Liver (tissue), 7 donors: ENCODE measurements at regions not wholly inside any gene's neighbourhood (a gene's known extent, or its start where the extent isn't known, plus 50 kb on each side); places are given as distances from the start of the nearest gene placed in this dataset.

Experiments
- DNase-seq: peaks from one replicate; pipeline ENCODE4 v3.0.0-alpha.2; 2017; ENCODE audit warnings: low spot score
- H3K27ac ChIP-seq, 2 donors: one replicate each; pipeline ENCODE4 v1.7.0; 2013; ENCODE audit warnings: inconsistent platforms in 2 of 2, low read length in 2 of 2, control low read depth in 1 of 2, low read depth in 1 of 2, mild to moderate bottlenecking in 1 of 2
- H3K27me3 ChIP-seq, 4 donors: one replicate each; pipeline versions ENCODE4 v1.6.1 to v1.7.0; 2013; ENCODE audit warnings: low read length in 3 of 4, inconsistent platforms in 1 of 4, mild to moderate bottlenecking in 1 of 4, moderate library complexity in 1 of 4; ENCODE audit not compliant: control insufficient read depth in 4 of 4, insufficient read depth in 4 of 4
- H3K36me3 ChIP-seq, 4 donors: one replicate each; pipeline versions ENCODE4 v1.6.1 to v1.7.0; 2013; ENCODE audit warnings: low read length in 3 of 4, mild to moderate bottlenecking in 3 of 4, low read depth in 1 of 4, moderate library complexity in 1 of 4; ENCODE audit not compliant: control insufficient read depth in 4 of 4, insufficient read depth in 3 of 4
- H3K4me1 ChIP-seq, 4 donors: one replicate each; pipeline versions ENCODE4 v1.6.1 to v1.7.0; 2013; ENCODE audit warnings: low read length in 3 of 4, mild to moderate bottlenecking in 3 of 4, moderate library complexity in 1 of 4; ENCODE audit not compliant: control insufficient read depth in 4 of 4, insufficient read depth in 4 of 4
- H3K4me3 ChIP-seq, 3 donors: one replicate each; pipeline versions ENCODE4 v1.6.1 to v1.7.0; 2013; ENCODE audit warnings: low read length in 3 of 3, control low read depth in 1 of 3, low read depth in 1 of 3, mild to moderate bottlenecking in 1 of 3
- H3K9ac ChIP-seq, 2 donors: one replicate each; pipeline ENCODE4 v1.7.0; 2013; ENCODE audit warnings: low read length in 2 of 2, mild to moderate bottlenecking in 2 of 2, moderate library complexity in 2 of 2, control low read depth in 1 of 2, low read depth in 1 of 2
- H3K9me3 ChIP-seq, 4 donors: one replicate each; pipeline versions ENCODE4 v1.6.1 to v1.7.0; 2013; ENCODE audit warnings: low read length in 3 of 4; ENCODE audit not compliant: control insufficient read depth in 4 of 4
- EGR1 ChIP-seq, 2 donors: IDR thresholded peaks; 2 replicates each; pipeline ENCODE4 v1.6.1; 2016 to 2018; ENCODE audit warnings: antibody characterized with exemption in 2 of 2, low read depth in 2 of 2
- FOXA2 ChIP-seq: IDR thresholded peaks from 2 replicates; pipeline ENCODE4 v1.6.1; 2016; ENCODE audit warnings: antibody characterized with exemption
- GABPA ChIP-seq, 2 donors: IDR thresholded peaks in 1 of 2; conservative IDR thresholded peaks in 1 of 2; 2 replicates each; pipeline ENCODE4 v1.6.1; 2016; ENCODE audit warnings: antibody characterized with exemption in 2 of 2, mild to moderate bottlenecking in 1 of 2, moderate library complexity in 1 of 2
- HNF4A ChIP-seq, 2 donors: conservative IDR thresholded peaks; 2 replicates each; pipeline ENCODE4 v1.6.1; 2016; ENCODE audit warnings: antibody characterized with exemption in 2 of 2, mild to moderate bottlenecking in 2 of 2
- HNF4G ChIP-seq: IDR thresholded peaks from 2 replicates; pipeline ENCODE4 v1.6.1; 2016; ENCODE audit warnings: antibody characterized with exemption
- JUND ChIP-seq, 2 donors: IDR thresholded peaks; 2 replicates each; pipeline ENCODE4 v1.6.1; 2016; ENCODE audit warnings: antibody characterized with exemption in 2 of 2
- RAD21 ChIP-seq, 2 donors: IDR thresholded peaks; 2 replicates each; pipeline ENCODE4 v1.6.1; 2016; ENCODE audit warnings: antibody characterized with exemption in 2 of 2, mild to moderate bottlenecking in 2 of 2
- REST ChIP-seq: IDR thresholded peaks from 2 replicates; pipeline ENCODE4 v1.6.1; 2016; ENCODE audit warnings: antibody characterized with exemption, mild to moderate bottlenecking
- RXRA ChIP-seq, 2 donors: IDR thresholded peaks; 2 replicates each; pipeline ENCODE4 v1.6.1; 2017 to 2018; ENCODE audit warnings: antibody characterized with exemption in 2 of 2, mild to moderate bottlenecking in 1 of 2
- TAF1 ChIP-seq: conservative IDR thresholded peaks from 2 replicates; pipeline ENCODE4 v1.6.1; 2016; ENCODE audit warnings: antibody characterized with exemption, mild to moderate bottlenecking
- YY1 ChIP-seq: IDR thresholded peaks from 2 replicates; pipeline ENCODE4 v1.6.1; 2016; ENCODE audit warnings: antibody characterized with exemption, mild to moderate bottlenecking
- WGBS: extraction: QIAGEN DNeasy Blood & Tissue Kit; methylation state at CpG from one replicate; pipeline ENCODE4 v1.1.7; 2013; 5-methylcytosine and 5-hydroxymethylcytosine counted together
- TF ChIP-seq, protein P1 (sequence below): IDR thresholded peaks from 2 replicates; pipeline ENCODE4 v1.6.1; 2016; ENCODE audit warnings: antibody characterized with exemption
- TF ChIP-seq, protein P2 (sequence below): IDR thresholded peaks from 2 replicates; pipeline ENCODE4 v1.6.1; 2016; ENCODE audit warnings: antibody characterized with exemption
- donor health status: healthy.
- donor health status: healthy.
- donor health status: healthy.
- donor health status: healthy.

- WGBS, result 75% methylated on average over 14 of the region's 14 CpGs
- no peak overlapping the region for H3K9ac ChIP-seq
- H3K4me1 ChIP-seq, result no peaks in the 10 kb centered on the region
- no peak overlapping the region for H3K4me3 ChIP-seq
- H3K27me3 ChIP-seq, result no peaks in the 10 kb centered on the region
- H3K36me3 ChIP-seq, result no peaks in the 10 kb centered on the region
- H3K27ac ChIP-seq, result no peak overlapping the region
- no peaks in the 10 kb centered on the region for H3K9me3 ChIP-seq
- DNase-seq, result no peak
- TF ChIP-seq RAD21 (IDR thresholded peaks at IDR 0.05), result no peak
- TF ChIP-seq RXRA (IDR thresholded peaks at IDR 0.05), result peak; percentile 19 to 29
- no peak for TF ChIP-seq TAF1
- no peak for TF ChIP-seq EGR1 (IDR thresholded peaks at IDR 0.05; ENCODE audit: low read depth in 2 of 2)
- TF ChIP-seq JUND (IDR thresholded peaks at IDR 0.05), result no peak
- no peak for TF ChIP-seq YY1
- peak in 1 of 2 donors; percentile 7 for TF ChIP-seq HNF4A (conservative IDR thresholded peaks at IDR 0.05)
- no peak for TF ChIP-seq FOXA2
- TF ChIP-seq, protein P1, sequence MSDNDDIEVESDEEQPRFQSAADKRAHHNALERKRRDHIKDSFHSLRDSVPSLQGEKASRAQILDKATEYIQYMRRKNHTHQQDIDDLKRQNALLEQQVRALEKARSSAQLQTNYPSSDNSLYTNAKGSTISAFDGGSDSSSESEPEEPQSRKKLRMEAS, result no peak
- TF ChIP-seq GABPA (IDR thresholded peaks at IDR 0.05 in 1 of 2, conservative IDR thresholded peaks at IDR 0.05 in 1 of 2), result no peak
These were observed 60.3 kb upstream of the IQSEC1 start for GRCh38 chr3:13133471-13133981.

DNA sequence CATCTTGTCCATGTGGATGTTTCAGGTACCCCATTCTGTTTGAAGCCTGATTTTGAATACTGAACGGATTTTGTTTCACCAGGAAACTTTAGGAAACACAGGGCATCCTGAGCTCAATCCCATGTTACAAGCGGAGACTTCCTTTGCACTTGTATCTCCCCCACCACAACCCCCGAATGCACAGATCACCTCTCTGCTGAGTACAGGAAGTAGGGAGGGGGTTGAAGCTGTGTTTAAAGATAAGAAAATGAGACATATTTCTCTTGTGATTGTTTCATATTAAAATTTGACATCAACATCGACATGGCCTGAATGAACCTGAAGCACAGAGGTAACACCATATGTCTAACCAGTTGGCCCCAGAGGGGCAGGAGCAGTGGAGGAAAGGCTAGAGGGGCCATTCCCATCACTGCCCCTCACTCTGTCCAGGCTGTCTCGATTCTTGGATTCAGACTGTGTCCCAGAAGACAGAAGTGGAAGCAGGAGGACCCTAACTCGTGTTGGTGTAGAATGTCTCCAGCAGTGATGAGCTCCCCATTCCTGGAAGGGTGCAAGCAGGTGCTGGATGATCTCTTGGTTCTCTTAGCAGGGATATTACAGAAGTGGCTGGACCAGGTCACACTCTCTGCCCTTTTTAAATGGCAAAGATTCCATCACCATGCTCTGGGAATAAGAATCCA, 59.6 kb upstream of the IQSEC1 start:
- Histone ChIP-seq H3K4me3 (no peak overlapping the region), H3K27ac (no peak overlapping the region), H3K9ac (no peak overlapping the region), H3K9me3 (no peaks in the 10 kb centered on the region), H3K36me3 (peaks cover 0 to 2% (median 0%) of the 10 kb centered on the region in 4 donors), H3K27me3 (no peaks in the 10 kb centered on the region), H3K4me1 (no peaks in the 10 kb centered on the region)
- no peak for DNase-seq
- 69% methylated on average over 6 of the region's 6 CpGs for WGBS
- no peak for TF ChIP-seq YY1
- TF ChIP-seq GABPA (IDR thresholded peaks at IDR 0.05 in 1 of 2, conservative IDR thresholded peaks at IDR 0.05 in 1 of 2), result no peak
- TF ChIP-seq EGR1 (IDR thresholded peaks at IDR 0.05; ENCODE audit: low read depth in 2 of 2), result no peak
- no peak for TF ChIP-seq HNF4A (conservative IDR thresholded peaks at IDR 0.05)
- TF ChIP-seq HNF4G, result no peak
- TF ChIP-seq, protein P1, result no peak
- TF ChIP-seq, protein P2, sequence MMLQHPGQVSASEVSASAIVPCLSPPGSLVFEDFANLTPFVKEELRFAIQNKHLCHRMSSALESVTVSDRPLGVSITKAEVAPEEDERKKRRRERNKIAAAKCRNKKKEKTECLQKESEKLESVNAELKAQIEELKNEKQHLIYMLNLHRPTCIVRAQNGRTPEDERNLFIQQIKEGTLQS, result no peak
- no peak for TF ChIP-seq REST
- no peak for TF ChIP-seq TAF1
- no peak for TF ChIP-seq RAD21 (IDR thresholded peaks at IDR 0.05)
- TF ChIP-seq RXRA (IDR thresholded peaks at IDR 0.05), result no peak
